T-cell (primary cell): ENCODE measurements at regions not wholly inside any gene's neighbourhood (a gene's known extent, or its start where the extent isn't known, plus 50 kb on each side); places are given as distances from the start of the nearest gene placed in this dataset.

ENCODE experiments used
- ATAC-seq, 4 experiments: fragments of 200-7000 bp in 3 of 4; fragments of 150-1000 bp in 1 of 4; cut with Tn5 transposase; replicated peaks in 1 of 4; 1 replicate in 3 of 4; 2 replicates in 1 of 4; pipeline ENCODE4 v1.10.0; 2021; ENCODE audit warnings: moderate library complexity in 3 of 4, mild to moderate bottlenecking in 2 of 4, moderate number of reproducible peaks in 1 of 4
- CTCF ChIA-PET, 2 donors: fragments of 300-600 bp; sonication (Branson Sonifier 250); formaldehyde crosslinking; loops; one replicate each; lab custom pipeline; 2022; ENCODE audit warnings: antibody characterized with exemption in 2 of 2; lab: Charles Lee
- POLR2A ChIA-PET, 2 donors: fragments of 300-600 bp; sonication (Branson Sonifier 250); formaldehyde crosslinking; loops; one replicate each; lab custom pipeline; 2022; ENCODE audit warnings: antibody characterized with exemption in 2 of 2; lab: Charles Lee
- DNase-seq, 35 experiments: peaks; one replicate each; pipeline versions ENCODE4 v3.0.0 to v3.0.0-alpha.2; 2013 to 2023
- H3K27ac ChIP-seq: one replicate; pipeline ENCODE4 v1.5.1; 2013; ENCODE audit warnings: low read length
- H3K27me3 ChIP-seq, 2 experiments: replicated peaks in 1 of 2; 1 replicate in 1 of 2; 2 replicates in 1 of 2; pipeline versions ENCODE4 v1.6.1 to v1.7.0; 2013; ENCODE audit warnings: low read length in 1 of 2, mixed read lengths in 1 of 2; ENCODE audit not compliant: control insufficient read depth in 2 of 2, insufficient read depth in 2 of 2; ENCODE audit errors: extremely low read depth in 1 of 2
- H3K36me3 ChIP-seq, 2 donors: 1 replicate in 1 of 2; 2 replicates in 1 of 2; pipeline versions ENCODE4 v1.6.1 to v1.7.0; 2013; ENCODE audit warnings: low read length in 1 of 2; ENCODE audit not compliant: control insufficient read depth in 2 of 2, insufficient read depth in 1 of 2; ENCODE audit errors: extremely low read depth in 1 of 2
- H3K4me1 ChIP-seq, 2 experiments: 1 replicate in 1 of 2; 2 replicates in 1 of 2; pipeline versions ENCODE4 v1.6.1 to v1.7.0; 2013; ENCODE audit warnings: low read length in 2 of 2, mixed read lengths in 1 of 2; ENCODE audit not compliant: insufficient read depth in 2 of 2, control insufficient read depth in 1 of 2; ENCODE audit errors: extremely low read depth in 1 of 2
- H3K4me3 ChIP-seq, 2 donors: 1 replicate in 1 of 2; 2 replicates in 1 of 2; pipeline versions ENCODE4 v1.5.1 to v1.7.0; 2013; ENCODE audit warnings: mild to moderate bottlenecking in 2 of 2, low read length in 1 of 2, moderate library complexity in 1 of 2; ENCODE audit not compliant: control insufficient read depth in 1 of 2; ENCODE audit errors: extremely low read depth in 1 of 2
- H3K9me3 ChIP-seq: 2 replicates; pipeline ENCODE4 v1.7.0; 2013
- H3K27ac Mint-ChIP-seq, 2 donors: one replicate each; pipeline ENCODE4 v1.8.0; 2020 to 2021; ENCODE audit warnings: mild to moderate bottlenecking in 2 of 2, mixed read lengths in 2 of 2
- H3K27me3 Mint-ChIP-seq, 2 donors: one replicate each; pipeline ENCODE4 v1.8.0; 2021 to 2022; ENCODE audit warnings: mixed read lengths in 2 of 2
- H3K36me3 Mint-ChIP-seq: one replicate; pipeline ENCODE4 v1.8.0; 2021; ENCODE audit warnings: mixed read lengths
- H3K4me1 Mint-ChIP-seq, 3 donors: one replicate each; pipeline ENCODE4 v1.8.0; 2020 to 2022; ENCODE audit warnings: mixed read lengths in 3 of 3, mild to moderate bottlenecking in 1 of 3
- H3K4me3 Mint-ChIP-seq, 3 donors: one replicate each; pipeline ENCODE4 v1.8.0; 2020 to 2022; ENCODE audit warnings: mild to moderate bottlenecking in 3 of 3, mixed read lengths in 3 of 3, moderate library complexity in 3 of 3
- H3K9me3 Mint-ChIP-seq, 3 donors: one replicate each; pipeline ENCODE4 v1.8.0; 2020 to 2022; ENCODE audit warnings: mixed read lengths in 3 of 3
- WGBS: methylation state at CpG from one replicate; pipeline ENCODE4 v1.1.5; 2013; ENCODE audit warnings: missing lambda C conversion rate; ENCODE audit not compliant: insufficient coverage; 5-methylcytosine and 5-hydroxymethylcytosine counted together

DNA sequence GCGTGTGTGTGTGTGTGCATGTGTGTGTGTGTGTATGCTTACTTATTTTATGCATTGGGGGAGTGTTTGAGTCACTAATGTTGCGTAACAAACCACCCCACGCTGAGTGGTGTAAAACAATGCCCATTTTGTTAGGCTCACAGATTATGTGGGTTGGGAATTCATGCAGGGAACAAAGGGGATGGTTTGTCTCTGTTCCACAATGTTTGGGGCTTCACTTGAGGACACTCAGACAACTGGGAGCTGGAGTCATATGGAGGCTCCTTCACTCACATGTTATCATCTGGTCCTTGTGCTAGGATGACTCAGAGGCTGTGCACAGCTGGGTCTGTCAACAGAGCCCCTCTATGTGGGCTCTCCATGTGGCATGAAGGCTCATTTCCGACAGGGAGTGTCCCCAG lies 51.3 kb upstream of the LARGE1 start:
- peaks cover 0 to 3% (median 0%) of the 10 kb centered on the region in 3 donors for H3K9me3 Mint-ChIP-seq
- no peak overlapping the region for H3K27ac ChIP-seq
- DNase-seq, result no peak
- no peaks in the 10 kb centered on the region for H3K9me3 ChIP-seq
- no peaks in the 10 kb centered on the region for H3K4me1 ChIP-seq
- no peak overlapping the region for H3K4me3 ChIP-seq
- ATAC-seq, result no peak
- no peaks in the 10 kb centered on the region for H3K36me3 ChIP-seq
- ChIA-PET POLR2A (interaction anchor here in 1 of 2 donors (0.6 kb wide), 1 partner anchor 780 kb away, joined by 3 read pairs; no protein-coding TSS in a partner anchor), CTCF (no interaction called here)
- 62% methylated on average over 3 of the region's 4 CpGs for WGBS
- peaks cover 0 to 5% of the 10 kb centered on the region in 2 experiments for H3K27me3 ChIP-seq
- H3K27me3 Mint-ChIP-seq, result peaks cover 3 to 9% of the 10 kb centered on the region in 2 donors
- no peak overlapping the region for H3K4me3 Mint-ChIP-seq
- no peak overlapping the region for H3K27ac Mint-ChIP-seq
- H3K4me1 Mint-ChIP-seq, result no peaks in the 10 kb centered on the region
- H3K36me3 Mint-ChIP-seq, result no peaks in the 10 kb centered on the region

DNA sequence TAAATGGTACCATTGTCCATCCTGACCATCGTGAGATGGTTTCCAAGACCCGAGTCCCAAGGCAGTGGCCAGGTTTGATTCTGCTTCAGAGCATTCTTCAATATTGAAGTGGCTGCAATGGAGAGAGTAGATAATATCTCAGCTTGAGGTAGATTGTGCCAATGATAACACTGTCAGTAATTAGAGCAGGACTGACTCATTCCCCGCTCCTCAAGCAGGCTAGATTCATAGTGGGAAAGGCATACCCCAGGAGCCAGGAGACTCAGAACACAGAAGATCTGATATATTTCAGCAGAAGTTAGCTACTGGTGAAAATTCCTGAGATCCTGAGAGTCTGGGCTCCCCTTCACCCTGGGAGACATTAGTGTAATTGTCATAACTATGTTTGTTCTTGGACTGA lies 55.6 kb upstream of the LARGE1 start:
- ChIA-PET CTCF (no interaction called here), POLR2A (no interaction called here)
- WGBS, result 50% methylated on average over 1 of the region's 3 CpGs
- Histone ChIP-seq H3K9me3 (no peaks in the 10 kb centered on the region), H3K4me1 (no peaks in the 10 kb centered on the region), H3K36me3 (no peaks in the 10 kb centered on the region), H3K4me3 (no peak overlapping the region), H3K27ac (no peak overlapping the region), H3K27me3 (peaks cover 0 to 5% of the 10 kb centered on the region in 2 experiments)
- Mint-ChIP-seq H3K4me3 (no peak overlapping the region), H3K27ac (no peak overlapping the region), H3K36me3 (no peaks in the 10 kb centered on the region), H3K27me3 (peaks cover 3 to 9% of the 10 kb centered on the region in 2 donors), H3K9me3 (peaks cover 0 to 3% (median 0%) of the 10 kb centered on the region in 3 donors), H3K4me1 (no peaks in the 10 kb centered on the region)
- no peak for ATAC-seq
- no peak for DNase-seq

DNA sequence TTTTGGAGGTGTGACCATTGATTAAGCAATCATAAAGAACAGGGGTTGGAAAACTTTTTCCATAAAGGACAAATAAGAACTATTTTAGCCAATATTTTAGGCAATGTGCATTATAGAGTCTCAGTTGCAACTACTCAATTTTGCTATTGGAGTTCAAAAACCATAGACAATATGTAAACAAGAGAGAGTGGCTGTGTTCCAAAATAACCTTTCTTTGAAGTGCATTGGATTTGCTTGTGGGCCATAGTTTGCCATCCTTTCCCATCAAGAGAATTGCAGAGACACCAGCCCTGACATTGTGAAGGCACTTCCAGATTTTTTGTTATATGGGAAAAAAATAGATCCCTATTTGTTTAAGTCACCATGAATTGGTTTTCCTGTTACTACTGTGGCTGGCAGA lies 63.3 kb upstream of the LARGE1 start:
- DNase-seq (no peak), ATAC-seq (no peak)
- ChIA-PET POLR2A (no interaction called here), CTCF (no interaction called here)
- Mint-ChIP-seq H3K27ac (no peak overlapping the region), H3K4me3 (no peak overlapping the region), H3K9me3 (peaks cover 0 to 3% (median 0%) of the 10 kb centered on the region in 3 donors), H3K27me3 (peaks cover 3 to 4% of the 10 kb centered on the region in 2 donors), H3K36me3 (no peaks in the 10 kb centered on the region), H3K4me1 (no peaks in the 10 kb centered on the region)
- no peak overlapping the region for H3K4me3 ChIP-seq
- no peaks in the 10 kb centered on the region for H3K4me1 ChIP-seq
- no peaks in the 10 kb centered on the region for H3K36me3 ChIP-seq
- H3K27me3 ChIP-seq, result no peaks in the 10 kb centered on the region
- H3K27ac ChIP-seq, result no peak overlapping the region
- H3K9me3 ChIP-seq, result no peaks in the 10 kb centered on the region

DNA sequence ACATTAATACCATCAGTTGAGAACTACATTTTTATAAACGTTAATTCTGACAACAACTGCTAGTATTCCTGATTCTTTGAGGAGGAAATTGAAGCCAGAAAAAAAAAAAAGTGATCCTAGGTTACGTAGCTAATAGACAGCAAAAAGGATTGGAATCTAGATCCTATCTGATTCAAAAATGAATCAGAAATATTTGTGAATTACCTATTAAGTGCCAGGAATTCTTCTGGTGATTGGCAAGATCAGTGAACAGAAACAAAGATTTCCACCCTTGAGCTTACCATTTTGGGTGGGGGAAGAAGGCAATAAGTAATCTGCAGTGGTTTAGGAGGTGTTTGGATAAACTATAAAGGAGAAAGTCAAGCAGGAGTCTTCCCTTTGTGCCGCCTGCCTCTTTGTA lies 63.9 kb upstream of the LARGE1 start:
- POLR2A ChIA-PET, result no interaction called here
- Histone ChIP-seq H3K4me3 (no peak overlapping the region), H3K9me3 (no peaks in the 10 kb centered on the region), H3K4me1 (no peaks in the 10 kb centered on the region), H3K27ac (no peak overlapping the region), H3K36me3 (no peaks in the 10 kb centered on the region), H3K27me3 (no peaks in the 10 kb centered on the region)
- H3K9me3 Mint-ChIP-seq, result peaks cover 0 to 3% (median 0%) of the 10 kb centered on the region in 3 donors
- WGBS, result no CpG with 5 or more reads among the region's 3 CpGs
- H3K36me3 Mint-ChIP-seq, result no peaks in the 10 kb centered on the region
- peaks cover 3 to 4% of the 10 kb centered on the region in 2 donors for H3K27me3 Mint-ChIP-seq
- H3K4me3 Mint-ChIP-seq, result no peak overlapping the region
- H3K27ac Mint-ChIP-seq, result no peak overlapping the region
- H3K4me1 Mint-ChIP-seq, result no peaks in the 10 kb centered on the region
- no peak for DNase-seq
- CTCF ChIA-PET, result no interaction called here
- no peak for ATAC-seq

DNA sequence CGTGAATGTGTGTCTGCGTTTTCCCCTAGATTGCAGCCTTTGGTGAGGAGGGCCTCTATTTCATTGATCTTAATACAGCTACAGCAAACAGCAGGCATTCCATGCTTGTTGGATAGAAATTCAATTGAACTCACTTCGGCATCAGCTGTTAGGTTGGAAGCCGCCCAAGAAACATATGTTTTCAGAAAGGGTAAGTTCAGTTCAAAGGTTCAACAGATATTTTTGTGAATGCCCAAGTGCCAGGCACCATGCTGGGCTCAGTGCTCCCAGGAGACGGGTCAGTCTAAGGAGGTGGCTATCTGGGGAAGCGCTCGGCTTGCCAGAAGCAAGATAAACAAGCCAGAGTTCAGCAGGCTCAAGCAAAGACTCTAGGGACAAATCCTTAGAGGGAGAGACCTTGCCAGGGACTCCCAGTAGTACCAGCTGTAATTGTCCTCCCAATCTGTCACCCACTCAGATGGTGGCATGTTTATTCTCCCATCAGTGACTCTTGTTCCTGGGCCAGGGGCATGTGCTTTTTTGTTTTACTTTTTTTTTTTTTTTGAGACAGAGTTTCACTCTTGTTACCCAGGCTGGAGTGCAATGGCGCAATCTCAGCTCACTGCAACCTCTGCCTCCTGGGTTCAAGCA lies 64.5 kb upstream of the LARGE1 start:
- Histone ChIP-seq H3K27me3 (no peaks in the 10 kb centered on the region), H3K4me3 (no peak overlapping the region), H3K36me3 (no peaks in the 10 kb centered on the region), H3K4me1 (no peaks in the 10 kb centered on the region), H3K9me3 (no peaks in the 10 kb centered on the region), H3K27ac (no peak overlapping the region)
- ATAC-seq (no peak), DNase-seq (no peak)
- H3K27ac Mint-ChIP-seq, result no peak overlapping the region
- CTCF ChIA-PET, result no interaction called here
- POLR2A ChIA-PET, result no interaction called here
- H3K27me3 Mint-ChIP-seq, result peaks cover 3 to 4% of the 10 kb centered on the region in 2 donors
- H3K4me1 Mint-ChIP-seq, result no peaks in the 10 kb centered on the region
- no peaks in the 10 kb centered on the region for H3K36me3 Mint-ChIP-seq
- peaks cover 0 to 3% (median 0%) of the 10 kb centered on the region in 3 donors for H3K9me3 Mint-ChIP-seq
- no peak overlapping the region for H3K4me3 Mint-ChIP-seq
- WGBS, result no CpG with 5 or more reads among the region's 8 CpGs

DNA sequence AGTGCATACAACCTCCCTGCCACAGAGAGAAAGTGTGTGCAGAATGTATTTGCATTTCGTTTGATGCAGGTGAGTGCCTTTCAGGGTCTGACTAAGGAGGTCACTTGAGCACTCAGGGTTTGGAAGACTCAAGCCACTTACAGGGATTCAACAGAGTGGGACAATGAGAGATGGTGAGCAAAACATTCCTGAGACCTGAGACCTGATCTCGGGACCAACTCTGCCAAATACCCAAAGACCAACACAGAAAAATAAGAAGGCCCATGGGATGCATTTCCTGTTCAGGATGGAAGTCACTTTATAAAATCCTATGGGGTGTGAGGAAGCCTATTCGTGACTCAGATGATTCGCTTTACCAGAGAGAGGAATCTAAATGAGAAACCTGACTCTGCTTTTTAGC lies 65.2 kb upstream of the LARGE1 start:
- ChIA-PET POLR2A (no interaction called here), CTCF (no interaction called here)
- Mint-ChIP-seq H3K27me3 (peaks cover 4% of the 10 kb centered on the region in 2 donors), H3K27ac (no peak overlapping the region), H3K36me3 (no peaks in the 10 kb centered on the region), H3K4me3 (no peak overlapping the region), H3K9me3 (peaks cover 0 to 3% (median 0%) of the 10 kb centered on the region in 3 donors), H3K4me1 (no peaks in the 10 kb centered on the region)
- H3K27me3 ChIP-seq, result no peaks in the 10 kb centered on the region
- no peak overlapping the region for H3K27ac ChIP-seq
- DNase-seq, result no peak
- ATAC-seq, result no peak
- 50% methylated on average over 1 of the region's 4 CpGs for WGBS
- H3K36me3 ChIP-seq, result no peaks in the 10 kb centered on the region
- no peaks in the 10 kb centered on the region for H3K9me3 ChIP-seq
- no peaks in the 10 kb centered on the region for H3K4me1 ChIP-seq
- no peak overlapping the region for H3K4me3 ChIP-seq
